Skeletal muscle tissue (tissue), 3 donors: ENCODE measurements at regions not wholly inside any gene's neighbourhood (a gene's known extent, or its start where the extent isn't known, plus 50 kb on each side); places are given as distances from the start of the nearest gene placed in this dataset.

Source experiments
- H3K27ac ChIP-seq: one replicate; pipeline ENCODE4 v1.7.0; 2013; ENCODE audit warnings: mild to moderate bottlenecking, low read depth, low read length, inconsistent platforms
- H3K27me3 ChIP-seq, 3 donors: one replicate each; pipeline ENCODE4 v1.7.0; 2013; ENCODE audit warnings: low read length in 3 of 3; ENCODE audit not compliant: control insufficient read depth in 3 of 3, insufficient read depth in 3 of 3
- H3K36me3 ChIP-seq, 3 donors: one replicate each; pipeline ENCODE4 v1.7.0; 2013; ENCODE audit warnings: low read length in 3 of 3; ENCODE audit not compliant: control insufficient read depth in 3 of 3, insufficient read depth in 3 of 3
- H3K4me1 ChIP-seq, 3 donors: one replicate each; pipeline ENCODE4 v1.7.0; 2013; ENCODE audit warnings: low read length in 3 of 3, mild to moderate bottlenecking in 3 of 3; ENCODE audit not compliant: control insufficient read depth in 3 of 3, insufficient read depth in 3 of 3
- H3K4me3 ChIP-seq, 3 donors: one replicate each; pipeline ENCODE4 v1.7.0; 2013; ENCODE audit warnings: low read length in 3 of 3
- H3K9ac ChIP-seq, 3 donors: one replicate each; pipeline ENCODE4 v1.7.0; 2013; ENCODE audit warnings: low read length in 3 of 3, mild to moderate bottlenecking in 3 of 3, moderate library complexity in 2 of 3, low read depth in 1 of 3
- H3K9me3 ChIP-seq, 3 donors: one replicate each; pipeline ENCODE4 v1.7.0; 2013; ENCODE audit warnings: low read length in 3 of 3; ENCODE audit not compliant: control insufficient read depth in 3 of 3
- donor health status: Osteomylitis.

DNA sequence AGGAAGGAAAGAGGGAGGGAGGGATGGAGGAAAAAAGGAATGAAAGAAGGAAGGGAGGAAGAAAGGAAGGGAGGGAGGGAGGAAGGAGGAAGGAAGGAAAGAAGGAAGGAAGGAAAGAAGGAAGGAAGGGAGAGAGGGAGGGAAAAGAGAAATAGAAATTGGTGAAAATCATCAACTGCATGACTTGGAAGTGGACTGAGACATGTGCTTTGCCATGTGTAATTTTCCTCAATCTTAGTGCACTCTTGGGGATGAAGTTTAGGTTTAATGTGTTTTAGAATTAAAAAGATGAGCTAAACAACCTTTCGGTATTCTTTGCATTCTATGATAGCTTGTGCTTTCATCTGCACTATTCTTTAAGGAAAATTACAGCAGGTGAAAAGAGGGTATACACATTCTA lies 320.1 kb upstream of the GALNT5 start:
- Histone ChIP-seq H3K36me3 (no peaks in the 10 kb centered on the region), H3K27me3 (no peaks in the 10 kb centered on the region), H3K4me3 (no peak overlapping the region), H3K9me3 (no peaks in the 10 kb centered on the region), H3K27ac (no peak overlapping the region), H3K9ac (no peak overlapping the region), H3K4me1 (no peaks in the 10 kb centered on the region)

DNA sequence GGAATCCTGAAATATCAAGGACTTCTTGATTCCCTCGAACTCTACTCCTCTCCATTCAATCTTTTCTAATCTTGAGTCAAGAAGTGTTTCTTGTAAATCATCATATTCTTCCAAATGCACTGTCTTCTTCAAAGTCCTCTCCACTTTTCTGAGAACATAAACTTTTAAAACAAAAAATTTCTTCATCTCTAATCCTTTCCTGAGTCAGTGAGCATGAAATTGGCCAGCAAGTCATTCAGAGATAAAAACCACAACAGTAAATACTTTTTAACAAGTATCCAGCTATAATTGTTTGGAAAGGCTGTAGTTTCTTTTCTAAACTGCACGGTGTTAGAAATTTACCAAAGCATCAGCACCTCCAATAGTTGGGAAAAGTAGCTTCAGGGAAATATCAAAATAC lies 312.6 kb upstream of the GALNT5 start:
- Histone ChIP-seq H3K36me3 (no peaks in the 10 kb centered on the region), H3K27me3 (no peaks in the 10 kb centered on the region), H3K4me1 (no peaks in the 10 kb centered on the region), H3K27ac (no peak overlapping the region), H3K9me3 (no peaks in the 10 kb centered on the region), H3K9ac (no peak overlapping the region), H3K4me3 (no peak overlapping the region)

DNA sequence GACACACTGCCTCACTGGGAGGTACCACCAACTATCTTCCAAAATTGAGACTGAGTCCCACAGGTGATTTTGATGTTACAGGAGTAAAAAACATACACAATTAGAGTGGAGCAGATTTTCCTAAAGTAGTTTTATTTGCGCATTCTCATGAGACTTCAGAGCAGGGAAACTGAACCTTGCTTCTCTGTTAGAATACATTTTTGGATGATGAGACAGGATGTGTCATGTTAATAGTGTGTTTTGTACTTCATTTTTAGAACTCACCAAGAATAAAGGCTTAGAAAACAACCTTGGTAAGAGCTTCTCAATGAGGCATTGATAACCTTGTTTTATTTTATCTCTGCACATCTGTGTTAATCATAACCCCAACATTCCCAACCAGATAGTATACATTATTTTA lies 310.2 kb upstream of the GALNT5 start:
- Histone ChIP-seq H3K4me1 (no peaks in the 10 kb centered on the region), H3K27ac (no peak overlapping the region), H3K9ac (no peak overlapping the region), H3K27me3 (no peaks in the 10 kb centered on the region), H3K36me3 (no peaks in the 10 kb centered on the region), H3K4me3 (no peak overlapping the region), H3K9me3 (no peaks in the 10 kb centered on the region)

DNA sequence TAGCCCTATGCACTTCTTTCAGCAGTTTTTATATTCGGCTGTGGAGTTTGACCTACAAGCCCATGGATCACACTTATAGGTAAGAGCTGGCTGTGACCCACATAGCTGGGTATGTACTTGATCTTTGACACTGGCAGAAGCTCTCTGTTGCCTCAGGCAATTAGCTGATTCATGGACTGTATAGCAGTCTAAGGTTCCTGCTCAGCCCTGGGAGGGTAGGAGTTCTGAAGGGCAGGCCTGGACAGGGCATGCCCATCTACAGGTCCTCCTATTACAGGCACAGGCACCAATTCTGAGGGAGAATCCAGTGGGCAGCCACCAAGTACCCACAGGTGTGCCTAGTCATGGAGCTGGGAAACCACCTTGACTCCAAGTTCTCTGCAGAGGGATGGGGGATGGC lies 301.8 kb upstream of the GALNT5 start:
- peaks cover 0 to 10% (median 9%) of the 10 kb centered on the region in 3 donors for H3K9me3 ChIP-seq
- no peaks in the 10 kb centered on the region for H3K36me3 ChIP-seq
- no peak overlapping the region for H3K4me3 ChIP-seq
- H3K27me3 ChIP-seq = no peaks in the 10 kb centered on the region
- H3K9ac ChIP-seq = no peak overlapping the region
- no peaks in the 10 kb centered on the region for H3K4me1 ChIP-seq
- no peak overlapping the region for H3K27ac ChIP-seq

DNA sequence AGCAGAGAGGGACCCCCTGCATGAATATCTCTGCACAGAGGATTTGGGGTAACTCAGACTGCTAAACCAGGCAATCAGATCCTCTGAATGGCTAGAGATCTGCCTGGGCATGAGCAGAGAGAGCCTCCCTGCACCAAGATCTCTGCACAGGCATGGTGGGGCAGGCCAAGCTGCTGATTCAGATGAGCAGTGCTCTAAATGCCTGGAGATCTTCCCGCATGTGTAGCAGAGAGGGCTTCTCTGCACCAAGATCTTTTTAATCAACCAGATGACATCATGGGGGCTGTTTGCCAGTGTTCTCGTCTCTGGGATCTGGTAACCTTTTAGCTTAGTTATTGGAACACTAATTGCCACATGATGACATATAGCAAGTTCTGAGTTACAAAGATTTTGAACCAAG lies 301.3 kb upstream of the GALNT5 start:
- no peak overlapping the region for H3K4me3 ChIP-seq
- no peaks in the 10 kb centered on the region for H3K27me3 ChIP-seq
- no peak overlapping the region for H3K9ac ChIP-seq
- peaks cover 0 to 10% (median 9%) of the 10 kb centered on the region in 3 donors for H3K9me3 ChIP-seq
- no peaks in the 10 kb centered on the region for H3K4me1 ChIP-seq
- H3K27ac ChIP-seq = no peak overlapping the region
- H3K36me3 ChIP-seq = no peaks in the 10 kb centered on the region

DNA sequence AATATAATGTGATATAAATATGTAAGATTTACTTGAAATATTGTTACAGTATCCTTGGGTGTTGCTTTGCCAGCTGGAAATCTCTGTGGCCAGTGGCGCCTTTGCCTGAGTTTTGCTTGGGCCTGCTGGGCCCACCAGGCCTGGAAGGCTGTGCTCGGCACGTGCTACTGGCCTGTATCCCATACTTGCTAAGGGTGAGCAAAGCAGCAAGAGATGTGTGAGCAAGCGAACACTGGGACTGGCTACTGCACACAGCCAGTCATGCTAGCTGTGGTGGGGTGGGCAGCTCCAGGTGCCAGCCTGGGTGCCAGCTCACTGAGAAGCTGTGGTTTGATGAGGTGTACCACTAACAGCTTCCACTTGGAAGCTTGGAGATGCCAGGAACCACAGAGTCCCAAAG lies 299.1 kb upstream of the GALNT5 start:
- Histone ChIP-seq H3K27me3 (no peaks in the 10 kb centered on the region), H3K4me1 (no peaks in the 10 kb centered on the region), H3K36me3 (no peaks in the 10 kb centered on the region), H3K9ac (no peak overlapping the region), H3K4me3 (no peak overlapping the region), H3K9me3 (peaks cover 0 to 10% (median 9%) of the 10 kb centered on the region in 3 donors), H3K27ac (no peak overlapping the region)

DNA sequence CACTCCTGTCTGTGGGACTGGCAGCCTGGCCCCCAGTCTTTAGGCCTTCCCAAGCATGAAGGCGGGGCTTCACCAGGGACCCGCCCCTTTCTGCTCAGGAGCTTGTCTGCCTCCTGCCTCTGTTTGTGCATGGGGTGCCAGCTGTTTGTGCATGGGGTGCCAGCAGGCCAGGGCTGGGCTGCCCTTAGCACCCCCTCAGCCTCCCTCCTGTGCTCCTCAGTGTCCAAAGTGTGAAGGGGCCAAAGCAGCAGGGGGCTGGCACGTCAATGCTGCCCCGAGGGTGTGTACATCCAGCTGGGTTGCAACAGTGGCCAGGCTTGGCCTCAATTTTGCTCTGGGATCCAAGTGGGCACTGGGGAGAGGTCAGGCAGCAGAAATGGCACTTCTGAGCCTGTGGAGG lies 298.0 kb upstream of the GALNT5 start:
- Histone ChIP-seq H3K9ac (no peak overlapping the region), H3K27me3 (no peaks in the 10 kb centered on the region), H3K27ac (no peak overlapping the region), H3K4me1 (no peaks in the 10 kb centered on the region), H3K36me3 (no peaks in the 10 kb centered on the region), H3K9me3 (peaks cover 0 to 10% (median 9%) of the 10 kb centered on the region in 3 donors), H3K4me3 (no peak overlapping the region)

DNA sequence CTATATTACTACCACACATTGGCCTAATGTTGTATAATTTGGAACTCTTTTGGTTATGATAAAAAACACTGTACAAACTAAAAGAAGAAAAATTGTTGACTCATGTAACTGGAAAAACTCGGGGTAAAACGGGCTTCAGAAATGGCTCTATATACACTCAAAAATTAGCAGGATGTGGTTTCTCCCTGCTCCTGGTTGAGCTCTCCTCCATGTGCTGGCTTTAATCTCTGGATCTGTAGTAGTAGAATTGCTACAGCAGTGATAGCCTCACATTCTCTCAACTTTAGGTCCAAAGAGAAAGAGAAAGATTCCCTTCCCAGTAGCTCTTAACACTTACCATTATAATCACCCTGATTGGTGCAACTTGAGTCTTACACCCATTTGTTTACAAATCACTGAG lies 274.9 kb upstream of the GALNT5 start:
- H3K9me3 ChIP-seq = no peaks in the 10 kb centered on the region
- H3K27me3 ChIP-seq = no peaks in the 10 kb centered on the region
- no peak overlapping the region for H3K27ac ChIP-seq
- no peak overlapping the region for H3K9ac ChIP-seq
- no peak overlapping the region for H3K4me3 ChIP-seq
- H3K4me1 ChIP-seq = no peaks in the 10 kb centered on the region
- H3K36me3 ChIP-seq = no peaks in the 10 kb centered on the region

DNA sequence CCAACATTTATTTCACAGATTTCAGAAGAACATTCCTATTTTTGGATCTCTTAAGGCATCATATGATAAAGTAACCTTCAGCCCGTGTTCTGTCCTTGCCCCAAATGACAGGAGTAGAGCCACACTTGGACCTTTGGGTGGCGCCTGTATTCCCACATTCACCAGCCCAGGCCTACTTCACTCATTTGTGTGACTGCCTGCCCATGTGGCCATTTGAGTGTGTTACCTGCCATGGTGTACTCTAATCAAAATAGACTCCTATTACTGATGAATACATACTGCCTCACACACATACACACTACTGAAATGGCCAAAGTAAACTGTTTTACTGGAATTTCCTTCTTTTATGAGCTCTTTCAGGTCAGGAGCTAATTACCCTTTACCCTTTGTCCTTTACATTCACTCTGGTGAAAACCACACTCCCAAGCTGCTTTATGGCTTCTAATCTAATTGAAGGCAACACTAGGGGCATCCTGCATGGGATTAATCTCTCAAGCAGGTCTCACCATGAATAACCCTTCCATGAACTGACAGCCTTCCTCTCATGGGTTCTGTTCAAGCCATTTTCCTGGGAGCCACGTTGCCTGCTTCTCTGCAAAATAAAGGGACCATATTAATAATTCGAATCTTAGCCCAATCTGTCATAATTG lies 271.0 kb upstream of the GALNT5 start:
- Histone ChIP-seq H3K27me3 (no peaks in the 10 kb centered on the region), H3K27ac (no peak overlapping the region), H3K36me3 (no peaks in the 10 kb centered on the region), H3K9ac (no peak overlapping the region), H3K9me3 (no peaks in the 10 kb centered on the region), H3K4me3 (no peak overlapping the region), H3K4me1 (no peaks in the 10 kb centered on the region)

DNA sequence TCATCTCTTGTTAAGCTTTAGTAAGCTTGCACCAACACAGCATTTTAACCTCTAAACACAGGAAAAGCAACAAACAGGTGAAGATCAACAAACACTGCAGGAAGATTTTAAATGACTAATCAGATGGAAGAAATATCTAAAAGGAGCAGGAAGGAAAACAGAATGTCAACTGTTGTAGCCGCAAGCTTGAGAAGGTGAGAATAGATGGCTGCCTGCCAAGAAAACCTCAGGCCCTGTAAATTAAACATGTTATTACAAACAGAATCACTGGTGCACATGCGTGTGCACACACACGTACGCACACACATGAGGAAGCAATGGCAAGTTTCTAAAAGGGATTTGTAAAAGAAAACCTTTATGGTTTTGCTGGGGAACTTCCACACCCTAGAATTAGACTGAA lies 257.8 kb upstream of the GALNT5 start:
- Histone ChIP-seq H3K27me3 (no peaks in the 10 kb centered on the region), H3K27ac (no peak overlapping the region), H3K4me3 (no peak overlapping the region), H3K36me3 (no peaks in the 10 kb centered on the region), H3K9ac (no peak overlapping the region), H3K9me3 (no peaks in the 10 kb centered on the region), H3K4me1 (no peaks in the 10 kb centered on the region)

DNA sequence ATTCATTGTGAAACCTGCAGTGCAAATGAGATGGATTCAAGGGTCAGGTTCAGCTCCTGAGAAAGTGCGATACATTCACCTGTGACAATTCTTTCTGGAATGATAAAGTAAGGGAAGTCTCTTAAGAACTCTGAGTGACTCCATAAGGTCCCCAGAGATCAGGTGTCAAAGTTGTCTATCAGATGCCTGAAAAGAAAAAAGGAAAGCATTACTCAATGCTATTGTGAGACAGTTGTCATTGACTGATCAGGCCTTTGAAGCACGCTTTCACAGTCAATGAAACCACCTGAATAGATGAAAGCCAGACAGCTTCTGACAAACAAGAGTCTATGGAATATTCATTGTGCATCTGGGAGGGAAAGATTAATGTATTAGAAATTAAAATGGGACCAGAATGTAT lies 252.7 kb upstream of the GALNT5 start:
- no peaks in the 10 kb centered on the region for H3K36me3 ChIP-seq
- H3K4me3 ChIP-seq = no peak overlapping the region
- H3K4me1 ChIP-seq = no peaks in the 10 kb centered on the region
- no peaks in the 10 kb centered on the region for H3K9me3 ChIP-seq
- no peak overlapping the region for H3K9ac ChIP-seq
- no peaks in the 10 kb centered on the region for H3K27me3 ChIP-seq
- H3K27ac ChIP-seq = no peak overlapping the region
